Hematopoietic multipotent progenitor cell treated with erythropoietin and hydrocortisone succinate and interleukin-3 and kit ligand, for 15 days (in vitro differentiated cells): ENCODE measurements at regions not wholly inside any gene's neighbourhood (a gene's known extent, or its start where the extent isn't known, plus 50 kb on each side); places are given as distances from the start of the nearest gene placed in this dataset.

Source experiments
- DNase-seq: peaks from one replicate; pipeline ENCODE4 v3.0.0-alpha.2; 2015; ENCODE audit warnings: low spot score

GRCh38 chr4:89665662-89666061 is 171.3 kb downstream of the SNCA start:
- no peak for DNase-seq

- no peak for DNase-seq
Observed at GRCh38 chr4:89664521-89664920, 172.4 kb downstream of the SNCA start.

- DNase-seq = no peak
Observed at GRCh38 chr4:89661173-89661899, 175.6 kb downstream of the SNCA start.

GRCh38 chr4:89660444-89661172 is 176.4 kb downstream of the SNCA start:
- DNase-seq = no peak

- DNase-seq = no peak
Observed at GRCh38 chr4:89658701-89659024, 178.3 kb downstream of the SNCA start.

GRCh38 chr4:89657931-89658700 is 178.8 kb downstream of the SNCA start:
- peak; percentile 27 for DNase-seq

- no peak for DNase-seq
Observed at GRCh38 chr4:89653012-89653411, 183.9 kb downstream of the SNCA start.

- no peak for DNase-seq
Observed at GRCh38 chr4:89645482-89645881, 191.5 kb downstream of the SNCA start.

GRCh38 chr4:89641367-89641687 is 195.6 kb downstream of the SNCA start:
- DNase-seq = no peak

GRCh38 chr4:89640620-89641366 is 196.2 kb downstream of the SNCA start:
- DNase-seq = peak; percentile 20

- DNase-seq = no peak
Observed at GRCh38 chr4:89639395-89639794, 197.6 kb downstream of the SNCA start.

GRCh38 chr4:89625599-89626293 is 211.2 kb downstream of the SNCA start:
- no peak for DNase-seq

GRCh38 chr4:89619206-89619962 is 217.6 kb downstream of the SNCA start:
- DNase-seq = no peak

GRCh38 chr4:89618151-89618550 is 218.8 kb downstream of the SNCA start:
- DNase-seq = no peak

GRCh38 chr4:89617317-89617716 is 219.6 kb downstream of the SNCA start:
- DNase-seq = no peak

GRCh38 chr4:89616382-89616781 is 220.6 kb downstream of the SNCA start:
- DNase-seq = no peak

GRCh38 chr4:89615051-89615450 is 221.9 kb downstream of the SNCA start:
- DNase-seq = no peak

- DNase-seq = no peak
Observed at GRCh38 chr4:89614155-89614554, 222.8 kb downstream of the SNCA start.

GRCh38 chr4:89610236-89610635 is 226.7 kb downstream of the SNCA start:
- DNase-seq = no peak

GRCh38 chr4:89609756-89610155 is 227.2 kb downstream of the SNCA start:
- DNase-seq = no peak

GRCh38 chr4:89604951-89605350 is 232.0 kb downstream of the SNCA start:
- DNase-seq = no peak
